ENCODE measurements at regions not wholly inside any gene's neighbourhood (a gene's known extent, or its start where the extent isn't known, plus 50 kb on each side); places are given as distances from the start of the nearest gene placed in this dataset.

- H3K36me3 ChIP-seq = no peaks in the 10 kb centered on the region
- intact Hi-C loops (cut with DNase I) = loop anchor here (2.0 to 10.0 kb wide), 10 partner anchors 124 to 486 kb away; no protein-coding TSS in a partner anchor
- peak in 4 of 5 donors; percentile 29 to 68 (median 39) for DNase-seq
- no peaks in the 10 kb centered on the region for H3K9me3 ChIP-seq
- TF ChIP-seq POLR2A (IDR thresholded peaks at IDR 0.05) = no peak
- TF ChIP-seq CTCF (IDR thresholded peaks at IDR 0.05) = peak; percentile 55 to 81 (median 71)
- ATAC-seq = peak in 2 of 4 donors; percentile 42 to 67
- H3K27me3 ChIP-seq = peaks cover 0 to 8% (median 0%) of the 10 kb centered on the region in 9 donors
- H3K4me1 ChIP-seq = no peaks in the 10 kb centered on the region
- H3K4me3 ChIP-seq = no peak overlapping the region
- no peak overlapping the region for H3K27ac ChIP-seq
- 52 to 58% (median 56%) methylated on average over 13 of the region's 13 CpGs for WGBS, 4 donors
Observed at GRCh38 chr17:33520426-33521330, 227.6 kb upstream of the ASIC2 start.

- peaks cover 0 to 1% (median 0%) of the 10 kb centered on the region in 12 donors for H3K9me3 ChIP-seq
- DNase-seq = no peak
- 49 to 60% (median 56%) methylated on average over 5 of the region's 5 CpGs; no CpG with 5 or more reads in 1 of the 4 donors for WGBS, 4 donors
- intact Hi-C loops (cut with DNase I) = loop anchor here (2.0 to 10.0 kb wide), 11 partner anchors 45 to 487 kb away; no protein-coding TSS in a partner anchor
- TF ChIP-seq CTCF (IDR thresholded peaks at IDR 0.05) (peak in 7 of 12 donors; percentile 14 to 38 (median 24)), POLR2A (IDR thresholded peaks at IDR 0.05) (no peak)
- H3K4me3 ChIP-seq = no peak overlapping the region
- ATAC-seq = peak in 1 of 4 donors; percentile 31
- H3K36me3 ChIP-seq = no peaks in the 10 kb centered on the region
- no peaks in the 10 kb centered on the region for H3K4me1 ChIP-seq
- no peak overlapping the region for H3K27ac ChIP-seq
- peaks cover 0 to 8% (median 0%) of the 10 kb centered on the region in 9 donors for H3K27me3 ChIP-seq
Observed at GRCh38 chr17:33521784-33522183, 228.7 kb upstream of the ASIC2 start.

GRCh38 chr17:33522623-33523022 is 229.5 kb upstream of the ASIC2 start:
- TF ChIP-seq CTCF (IDR thresholded peaks at IDR 0.05) (no peak), POLR2A (IDR thresholded peaks at IDR 0.05) (no peak)
- no peak for DNase-seq
- WGBS, 4 donors = 68 to 81% (median 72%) methylated on average over 8 of the region's 8 CpGs
- Histone ChIP-seq H3K27ac (no peak overlapping the region), H3K27me3 (peaks cover 0 to 8% (median 0%) of the 10 kb centered on the region in 9 donors), H3K9me3 (peaks cover 0 to 10% (median 5%) of the 10 kb centered on the region in 12 donors), H3K4me1 (no peaks in the 10 kb centered on the region), H3K4me3 (no peak overlapping the region), H3K36me3 (no peaks in the 10 kb centered on the region)
- ATAC-seq = no peak
- intact Hi-C loops (cut with DNase I) = loop anchor here (2.0 to 10.0 kb wide), 10 partner anchors 44 to 488 kb away; no protein-coding TSS in a partner anchor

- Histone ChIP-seq H3K4me1 (no peaks in the 10 kb centered on the region), H3K9me3 (peaks cover 0 to 12% (median 6%) of the 10 kb centered on the region in 12 donors), H3K27ac (no peak overlapping the region), H3K36me3 (no peaks in the 10 kb centered on the region), H3K27me3 (peaks cover 0 to 4% (median 0%) of the 10 kb centered on the region in 9 donors), H3K4me3 (no peak overlapping the region)
- 34 to 48% (median 41%) methylated on average over 5 of the region's 5 CpGs for WGBS, 4 donors
- ATAC-seq (peak; percentile 73 to 86 (median 76)), DNase-seq (no peak)
- TF ChIP-seq POLR2A (IDR thresholded peaks at IDR 0.05) (no peak), CTCF (IDR thresholded peaks at IDR 0.05) (no peak)
- intact Hi-C loops (cut with DNase I) = loop anchor here (2.0 to 10.0 kb wide), 10 partner anchors 43 to 489 kb away; no protein-coding TSS in a partner anchor
Observed at GRCh38 chr17:33523577-33523981, 230.5 kb upstream of the ASIC2 start.

Data from heart left ventricle (tissue), 16 donors.